ENCODE measurements at regions not wholly inside any gene's neighbourhood (a gene's known extent, or its start where the extent isn't known, plus 50 kb on each side); places are given as distances from the start of the nearest gene placed in this dataset.

GRCh38 chr11:69348414-69349235 is 54.7 kb downstream of the MYEOV start:
- Histone ChIP-seq H3K4me3 (ENCODE audit: low read depth, low read length) (no peak overlapping the region), H3K27me3 (ENCODE audit: control insufficient read depth, insufficient read depth, low read length) (no peaks in the 10 kb centered on the region), H3K36me3 (ENCODE audit: control insufficient read depth, insufficient read depth, low read length) (no peaks in the 10 kb centered on the region)
- no peak for TF ChIP-seq CTCF (IDR thresholded peaks at IDR 0.05; ENCODE audit: insufficient read depth, low read length, poor library complexity, severe bottlenecking)
- DNase-seq (ENCODE audit: low read depth), result no peak

DNA sequence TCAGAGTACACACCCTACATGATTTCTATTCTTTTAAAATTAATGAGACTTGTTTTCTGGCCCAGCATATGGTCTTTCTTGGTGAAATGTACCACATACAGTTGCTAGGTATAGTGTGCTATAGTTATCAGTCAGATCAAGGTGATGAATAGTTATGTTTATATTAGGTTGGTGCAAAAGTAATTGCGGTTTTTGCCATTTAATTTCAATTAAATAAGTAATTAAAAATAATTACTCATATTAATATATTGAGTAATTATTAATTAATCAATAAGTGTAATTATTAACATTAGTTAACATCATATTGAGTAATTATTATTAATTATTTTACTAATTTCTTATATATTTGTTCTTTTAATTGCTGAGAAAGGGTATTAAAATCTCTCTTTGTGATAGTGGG is 56.1 kb downstream of the MYEOV start:
- no peaks in the 10 kb centered on the region for H3K36me3 ChIP-seq (ENCODE audit: control insufficient read depth, insufficient read depth, low read length)
- no peak for DNase-seq (ENCODE audit: low read depth)
- H3K4me3 ChIP-seq (ENCODE audit: low read depth, low read length), result no peak overlapping the region
- no peaks in the 10 kb centered on the region for H3K27me3 ChIP-seq (ENCODE audit: control insufficient read depth, insufficient read depth, low read length)
- no peak for TF ChIP-seq CTCF (IDR thresholded peaks at IDR 0.05; ENCODE audit: insufficient read depth, low read length, poor library complexity, severe bottlenecking)

- H3K27me3 ChIP-seq (ENCODE audit: control insufficient read depth, insufficient read depth, low read length), result no peaks in the 10 kb centered on the region
- no peaks in the 10 kb centered on the region for H3K36me3 ChIP-seq (ENCODE audit: control insufficient read depth, insufficient read depth, low read length)
- no peak for DNase-seq (ENCODE audit: low read depth)
- TF ChIP-seq CTCF (IDR thresholded peaks at IDR 0.05; ENCODE audit: insufficient read depth, low read length, poor library complexity, severe bottlenecking), result no peak
- no peak overlapping the region for H3K4me3 ChIP-seq (ENCODE audit: low read depth, low read length)
Measured at GRCh38 chr11:69350596-69350995, 56.6 kb downstream of the MYEOV start.

GRCh38 chr11:69351460-69351859 is 57.5 kb downstream of the MYEOV start:
- H3K27me3 ChIP-seq (ENCODE audit: control insufficient read depth, insufficient read depth, low read length), result no peaks in the 10 kb centered on the region
- no peak for TF ChIP-seq CTCF (IDR thresholded peaks at IDR 0.05; ENCODE audit: insufficient read depth, low read length, poor library complexity, severe bottlenecking)

GRCh38 chr11:69352166-69352565 is 58.2 kb downstream of the MYEOV start:
- Histone ChIP-seq H3K4me3 (ENCODE audit: low read depth, low read length) (no peak overlapping the region), H3K27me3 (ENCODE audit: control insufficient read depth, insufficient read depth, low read length) (no peaks in the 10 kb centered on the region), H3K36me3 (ENCODE audit: control insufficient read depth, insufficient read depth, low read length) (no peaks in the 10 kb centered on the region)
- TF ChIP-seq CTCF (IDR thresholded peaks at IDR 0.05; ENCODE audit: insufficient read depth, low read length, poor library complexity, severe bottlenecking), result no peak
- no peak for DNase-seq (ENCODE audit: low read depth)

More at GRCh38 chr11:69351460-69351859, 57.5 kb downstream of the MYEOV start:
- H3K36me3 ChIP-seq (ENCODE audit: control insufficient read depth, insufficient read depth, low read length), result no peaks in the 10 kb centered on the region
- DNase-seq (ENCODE audit: low read depth), result peak; percentile 31
- H3K4me3 ChIP-seq (ENCODE audit: low read depth, low read length), result no peak overlapping the region

All from kidney epithelial cell (primary cell).